GM12878 (cell line): ENCODE measurements at regions not wholly inside any gene's neighbourhood (a gene's known extent, or its start where the extent isn't known, plus 50 kb on each side); places are given as distances from the start of the nearest gene placed in this dataset.

Experiments
- CEBPB ChIP-seq, 2 experiments: fragments of 150-350 bp in 1 of 2; IDR thresholded peaks; 2 replicates each; pipeline ENCODE4 v1.6.1; 2012 to 2014; ENCODE audit warnings: low read depth in 2 of 2, low read length in 2 of 2, borderline replicate concordance in 1 of 2, inconsistent platforms in 1 of 2
- CTCF ChIP-seq, 3 experiments: IDR thresholded peaks in 2 of 3; conservative IDR thresholded peaks in 1 of 3; 2 replicates each; pipeline ENCODE4 v1.5.1; 2011; ENCODE audit warnings: low read depth in 3 of 3, low read length in 3 of 3, mild to moderate bottlenecking in 3 of 3, control low read depth in 2 of 3, moderate library complexity in 2 of 3, inconsistent platforms in 1 of 3, mixed read lengths in 1 of 3; ENCODE audit not compliant: control insufficient read depth in 2 of 3, insufficient read depth in 1 of 3; ENCODE audit errors: extremely low read depth in 1 of 3
- ESRRA ChIP-seq: IDR thresholded peaks from 2 replicates; pipeline ENCODE4 v1.6.1; 2012; ENCODE audit warnings: mild to moderate bottlenecking, low read length, improper control_type of control experiment
- JUND ChIP-seq: IDR thresholded peaks from 2 replicates; pipeline ENCODE4 v1.6.1; 2012; ENCODE audit warnings: low read depth, mild to moderate bottlenecking, low read length, improper control_type of control experiment, moderate library complexity
- NR2C2 ChIP-seq: IDR thresholded peaks from 2 replicates; pipeline ENCODE4 v1.6.1; 2011; ENCODE audit warnings: borderline replicate concordance, low read depth; ENCODE audit not compliant: control insufficient read depth, insufficient read length
- SIX5 ChIP-seq: IDR thresholded peaks from 2 replicates; pipeline ENCODE4 v1.6.1; 2011; ENCODE audit warnings: mild to moderate bottlenecking, low read depth, low read length, moderate library complexity; ENCODE audit not compliant: severe bottlenecking
- SUPT20H ChIP-seq: IDR thresholded peaks from 2 replicates; pipeline ENCODE4 v1.6.1; 2011; ENCODE audit warnings: low read depth, mild to moderate bottlenecking, low read length, moderate library complexity, borderline replicate concordance; ENCODE audit not compliant: control insufficient read depth
- TCF12 ChIP-seq: IDR thresholded peaks from 2 replicates; pipeline ENCODE4 v1.6.1; 2011; ENCODE audit warnings: low read depth, mild to moderate bottlenecking, low read length

- TF ChIP-seq CEBPB (IDR thresholded peaks at IDR 0.05; ENCODE audit: borderline replicate concordance in 1 of 2, low read depth in 2 of 2, low read length in 2 of 2): no peak
- TF ChIP-seq JUND: no peak
- no peak for TF ChIP-seq SUPT20H
- no peak for TF ChIP-seq CTCF (IDR thresholded peaks at IDR 0.05 in 2 of 3, conservative IDR thresholded peaks at IDR 0.05 in 1 of 3; ENCODE audit: control insufficient read depth in 2 of 3, extremely low read depth in 1 of 3, insufficient read depth in 1 of 3, low read depth in 3 of 3, low read length in 3 of 3)
- TF ChIP-seq SIX5: no peak
- TF ChIP-seq TCF12: no peak
- TF ChIP-seq ESRRA: no peak
- no peak for TF ChIP-seq NR2C2
Observed at GRCh38 chr2:5995832-5996231, 303.6 kb downstream of the SOX11 start.
